Left renal pelvis (tissue), 4 donors: ENCODE measurements at regions not wholly inside any gene's neighbourhood (a gene's known extent, or its start where the extent isn't known, plus 50 kb on each side); places are given as distances from the start of the nearest gene placed in this dataset.

Experiments used
- DNase-seq, 4 donors: peaks; one replicate each; pipeline ENCODE4 v3.0.0-alpha.2; 2013; ENCODE audit warnings: low read depth in 4 of 4, low spot score in 3 of 4

DNA sequence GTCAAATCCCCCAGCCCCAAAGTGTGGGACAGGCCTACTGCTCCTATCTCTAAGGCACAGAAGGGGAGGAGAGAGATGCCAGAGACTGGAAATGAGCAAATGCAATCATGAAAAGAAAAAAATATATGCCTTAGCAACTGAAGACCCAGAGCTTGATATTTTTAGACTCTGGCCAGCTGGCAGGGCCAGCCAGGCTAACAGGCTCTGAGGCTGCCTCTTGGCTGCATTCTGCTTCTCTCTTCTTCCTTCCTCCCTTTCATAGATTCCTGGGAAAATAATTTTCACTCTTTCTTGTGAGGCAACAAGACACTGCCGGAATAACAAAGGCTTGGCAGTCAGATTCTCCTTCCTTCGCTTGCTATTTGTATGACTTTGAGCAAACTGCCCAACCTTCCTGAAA lies 209.1 kb downstream of the RAD51AP2 start:
- DNase-seq: no peak

GRCh38 chr2:17306706-17307105 lies 211.5 kb downstream of the RAD51AP2 start:
- DNase-seq: no peak

GRCh38 chr2:17306219-17306618 lies 212.0 kb downstream of the RAD51AP2 start:
- no peak for DNase-seq

DNA sequence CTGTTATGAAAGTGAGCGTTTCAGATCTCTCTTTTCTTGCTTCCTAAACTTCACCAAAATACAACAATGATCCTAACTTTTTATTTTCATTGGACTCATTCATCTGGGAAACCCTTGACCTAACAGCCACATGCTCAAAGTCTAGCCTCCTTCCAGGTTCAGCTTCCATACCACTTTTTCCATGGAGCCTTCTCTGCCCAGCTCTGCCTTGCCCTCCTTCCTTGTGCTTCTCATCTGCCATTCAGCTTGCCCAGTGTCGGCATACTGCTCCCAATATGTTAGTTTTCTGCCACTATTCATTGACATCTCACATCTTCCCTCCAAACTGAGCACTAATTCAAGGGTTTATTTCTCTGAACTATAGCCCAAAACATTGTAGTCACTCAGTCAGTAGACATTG lies 214.7 kb downstream of the RAD51AP2 start:
- no peak for DNase-seq

DNA sequence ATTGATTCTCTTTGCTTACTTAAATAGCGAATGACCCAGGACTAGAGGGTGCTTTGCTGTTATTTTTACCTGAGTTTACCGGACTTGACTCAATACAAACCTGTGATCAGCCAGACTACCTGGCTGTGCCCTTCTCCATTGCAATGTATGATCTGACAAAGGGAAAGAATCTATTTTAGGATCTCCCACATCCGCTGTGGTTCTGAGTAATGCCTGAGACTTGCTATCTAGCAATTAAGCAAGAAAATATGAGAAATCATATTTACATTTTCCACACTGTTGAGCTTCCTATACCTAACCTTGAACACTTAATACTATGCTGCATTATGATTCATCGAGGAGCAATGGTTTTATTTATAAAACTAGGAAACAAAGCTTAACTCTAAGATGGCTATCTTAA lies 215.2 kb downstream of the RAD51AP2 start:
- DNase-seq: no peak

DNA sequence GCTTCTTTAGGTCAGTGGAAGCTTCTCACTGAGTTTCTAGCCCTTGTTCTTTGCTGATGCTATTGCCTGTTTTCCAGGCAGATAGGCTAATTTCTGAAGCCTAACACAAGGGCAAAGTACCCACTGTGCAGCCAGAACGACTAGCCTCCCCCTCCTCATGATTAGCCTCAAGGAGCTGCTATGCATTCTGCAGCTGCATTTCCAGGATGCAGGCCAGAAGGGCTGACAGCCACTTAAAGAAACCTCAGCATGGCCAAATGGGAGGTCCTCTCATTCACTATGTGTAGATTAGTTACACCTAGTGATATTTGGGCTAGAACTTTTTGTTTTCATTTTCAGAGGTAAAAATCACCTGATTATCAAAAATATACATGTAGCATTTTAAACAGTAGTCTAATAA lies 216.0 kb downstream of the RAD51AP2 start:
- DNase-seq: no peak

GRCh38 chr2:17301437-17301836 lies 216.8 kb downstream of the RAD51AP2 start:
- DNase-seq: no peak

GRCh38 chr2:17299891-17300540 lies 218.2 kb downstream of the RAD51AP2 start:
- DNase-seq: no peak

GRCh38 chr2:17298453-17298852 lies 219.8 kb downstream of the RAD51AP2 start:
- no peak for DNase-seq

DNA sequence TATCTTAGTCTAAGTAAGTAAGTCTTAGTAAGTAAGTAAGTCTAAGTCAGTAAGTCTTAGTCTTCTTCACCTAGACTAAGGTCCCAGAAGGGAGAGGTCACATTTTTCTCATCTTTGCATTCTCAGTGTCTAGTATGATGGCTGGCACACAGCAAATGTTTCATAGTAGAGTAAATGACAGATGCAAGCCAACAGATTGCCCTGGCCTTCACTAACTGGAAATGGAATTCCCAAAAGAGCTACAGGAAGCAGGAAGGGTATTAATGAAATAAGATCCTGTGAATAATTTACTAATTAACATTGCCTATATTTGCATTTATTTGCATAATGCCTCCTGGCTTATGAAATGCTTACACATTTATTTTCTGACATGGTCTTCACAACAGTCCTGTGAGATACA lies 221.6 kb downstream of the RAD51AP2 start:
- no peak for DNase-seq

- no peak for DNase-seq
Measured at GRCh38 chr2:17289669-17290068, 228.6 kb downstream of the RAD51AP2 start.

DNA sequence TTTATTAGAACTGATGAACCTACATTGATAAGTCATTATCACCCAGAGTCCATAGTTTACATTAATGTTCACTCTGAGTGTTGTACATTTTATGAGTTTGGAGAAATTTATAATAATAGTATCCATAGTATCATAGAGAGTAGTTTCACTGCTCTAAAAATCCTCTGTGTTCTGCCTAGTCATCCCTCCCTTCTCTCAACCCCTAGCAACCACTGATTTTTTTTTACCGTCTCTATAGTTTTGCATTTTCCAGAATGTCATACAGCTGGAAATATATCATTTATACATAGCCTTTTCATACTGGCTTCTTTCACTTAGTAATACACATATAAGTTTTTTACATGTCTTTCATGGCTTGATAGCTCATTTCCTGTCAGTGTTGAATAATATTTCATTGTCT lies 231.1 kb downstream of the RAD51AP2 start:
- no peak for DNase-seq

GRCh38 chr2:17282826-17283225 lies 235.4 kb downstream of the RAD51AP2 start:
- DNase-seq: no peak

DNA sequence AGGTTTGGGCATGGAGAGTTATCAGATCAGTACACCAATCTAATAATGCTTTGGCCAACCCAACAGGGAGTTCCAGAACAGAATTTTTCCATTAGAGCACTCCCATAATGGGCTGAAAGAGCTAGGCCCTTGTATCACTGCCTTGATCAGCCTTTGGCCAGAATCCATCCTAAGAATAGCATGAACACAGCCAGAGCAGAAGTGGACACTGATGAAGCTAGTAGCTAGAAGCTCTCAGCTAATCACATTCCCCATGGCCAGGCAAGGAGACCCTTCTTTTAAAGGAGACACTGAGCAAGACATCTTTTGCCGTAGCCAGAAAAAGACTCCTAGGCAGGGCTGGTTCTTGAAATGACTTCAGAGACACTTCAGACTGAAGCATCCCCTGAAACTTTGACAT lies 236.0 kb downstream of the RAD51AP2 start:
- no peak for DNase-seq

GRCh38 chr2:17276220-17276619 lies 242.0 kb downstream of the RAD51AP2 start:
- no peak for DNase-seq

DNA sequence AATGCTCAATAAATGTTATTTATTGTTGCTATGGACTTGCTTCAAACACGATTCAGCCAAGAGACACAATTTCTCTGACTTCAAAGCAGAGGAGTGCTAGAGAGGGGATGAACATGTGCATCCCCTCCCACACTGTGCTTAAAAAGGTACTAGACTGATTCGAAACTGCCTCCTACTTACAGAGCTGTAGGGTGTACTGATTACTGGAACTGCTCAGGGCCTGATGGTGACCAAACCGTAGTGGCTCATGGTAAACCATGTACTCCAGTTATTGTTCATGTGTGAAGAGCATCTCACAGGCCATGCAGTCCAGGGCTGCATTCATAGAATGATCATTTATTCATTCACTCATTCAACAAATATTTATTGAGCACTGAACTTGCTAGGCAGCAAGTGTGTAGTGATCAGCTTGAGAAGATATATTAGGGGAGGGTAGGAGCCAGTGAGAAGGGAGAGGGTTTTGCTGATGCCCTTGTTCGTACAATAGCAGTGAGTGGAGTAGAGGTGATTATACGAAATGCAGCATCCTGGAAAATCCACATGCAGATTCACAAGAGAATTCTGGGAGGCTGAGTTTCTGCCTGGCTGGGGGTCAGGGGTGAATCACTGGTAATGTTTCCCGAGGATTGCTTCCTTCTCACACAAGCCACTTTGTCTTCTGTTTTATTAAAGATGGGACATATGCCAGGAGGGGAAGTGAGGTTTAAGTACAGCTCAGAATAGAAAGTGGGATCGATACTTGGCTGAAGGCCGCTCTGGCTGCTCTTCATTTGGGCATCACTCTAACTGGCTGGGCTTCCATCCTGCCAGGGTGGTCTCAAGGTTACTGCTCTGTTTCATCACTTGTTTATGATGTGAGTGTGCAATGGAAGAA lies 245.4 kb downstream of the RAD51AP2 start:
- DNase-seq: no peak

- no peak for DNase-seq
Measured at GRCh38 chr2:17272170-17272569, 246.1 kb downstream of the RAD51AP2 start.

GRCh38 chr2:17271416-17271815 lies 246.8 kb downstream of the RAD51AP2 start:
- no peak for DNase-seq

DNA sequence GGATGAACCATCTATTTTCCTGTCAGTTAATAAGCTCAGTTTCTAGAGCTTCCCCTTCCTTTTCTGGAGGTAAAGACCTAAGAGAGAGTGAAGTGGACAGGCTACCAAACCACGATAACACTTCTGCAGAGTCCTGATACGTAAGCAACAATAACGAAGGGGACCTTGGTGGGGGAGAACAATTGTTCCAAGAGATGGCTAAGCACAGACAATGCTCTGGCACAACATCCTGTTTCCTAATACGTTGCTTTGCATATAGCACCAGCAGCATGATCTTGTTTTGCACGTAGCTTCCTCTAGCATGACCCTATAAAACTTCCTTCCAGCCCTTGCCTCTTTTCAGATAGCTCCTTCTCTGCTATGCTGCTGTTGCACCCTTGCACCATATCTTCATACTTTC lies 247.3 kb downstream of the RAD51AP2 start:
- no peak for DNase-seq

DNA sequence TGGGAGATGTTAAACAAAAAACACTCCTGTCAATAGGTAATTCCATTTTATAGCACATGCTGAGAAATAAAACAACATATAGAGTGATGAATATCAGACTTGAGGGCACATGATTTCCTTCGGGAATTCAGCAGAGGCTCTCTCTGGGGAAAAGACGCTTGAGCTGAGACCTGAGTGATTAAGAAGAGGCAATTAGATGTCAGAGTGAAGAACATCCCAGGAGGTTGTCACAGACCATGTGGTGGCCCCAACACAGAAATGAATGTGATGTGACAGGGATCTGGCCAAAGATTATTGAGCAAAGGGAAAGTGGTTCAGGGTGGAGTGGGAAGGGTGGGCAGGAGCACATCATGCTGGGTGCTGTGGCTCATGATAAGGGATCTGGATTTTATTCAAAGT lies 254.7 kb downstream of the RAD51AP2 start:
- DNase-seq: no peak

DNA sequence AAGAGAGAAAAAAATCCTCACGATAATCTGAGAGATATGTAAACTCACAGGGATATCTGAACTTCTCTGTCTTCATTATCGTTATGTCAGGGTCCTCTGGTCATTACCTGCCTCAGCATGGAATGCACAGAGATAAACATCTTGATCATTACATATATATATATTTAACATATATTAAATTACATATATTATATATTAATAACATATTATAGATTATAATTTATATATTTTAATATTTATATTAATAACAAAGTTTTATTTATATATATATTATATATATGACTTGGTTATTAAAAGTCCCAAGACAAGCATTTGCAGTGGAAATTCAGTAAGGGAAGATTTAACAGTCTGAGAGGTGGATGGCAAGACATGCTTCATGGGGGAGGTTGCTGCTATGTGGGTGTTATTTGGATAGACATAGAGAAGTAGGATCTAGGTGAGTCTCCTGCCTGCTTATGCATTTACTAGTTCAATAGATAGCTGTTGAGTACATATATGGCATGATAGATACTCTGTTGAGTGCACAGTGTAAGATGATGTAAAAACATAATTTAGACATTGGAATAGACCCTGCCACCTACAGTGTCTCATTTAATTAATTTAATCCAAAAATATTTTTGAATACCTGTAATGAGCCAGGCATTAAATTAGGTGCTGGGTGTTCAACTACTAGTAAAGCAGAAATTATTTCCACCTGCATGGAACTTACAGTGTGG lies 255.2 kb downstream of the RAD51AP2 start:
- no peak for DNase-seq

- no peak for DNase-seq
Measured at GRCh38 chr2:17259613-17260012, 258.6 kb downstream of the RAD51AP2 start.
